ENCODE measurements at regions not wholly inside any gene's neighbourhood (a gene's known extent, or its start where the extent isn't known, plus 50 kb on each side); places are given as distances from the start of the nearest gene placed in this dataset.

DNA sequence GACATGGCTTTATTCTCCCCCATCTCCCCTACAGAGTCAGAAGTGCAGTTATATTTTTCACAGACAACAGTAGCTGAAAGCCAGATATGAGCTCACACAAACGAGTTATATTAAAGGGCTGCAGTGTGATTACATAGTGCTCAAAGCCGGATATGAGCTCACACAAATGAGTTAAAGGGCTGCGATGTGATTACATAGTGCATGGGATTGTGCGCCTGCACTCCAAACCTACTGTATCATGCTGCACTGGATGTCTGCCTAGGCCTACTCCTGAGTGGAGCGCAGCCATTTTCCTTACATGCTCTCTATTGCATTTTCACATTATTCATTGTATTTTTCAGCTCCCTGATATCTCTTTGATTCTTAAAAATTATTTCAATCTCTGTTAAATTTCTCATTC is 414.6 kb upstream of the LARGE1 start:
- TF ChIP-seq, protein P1, sequence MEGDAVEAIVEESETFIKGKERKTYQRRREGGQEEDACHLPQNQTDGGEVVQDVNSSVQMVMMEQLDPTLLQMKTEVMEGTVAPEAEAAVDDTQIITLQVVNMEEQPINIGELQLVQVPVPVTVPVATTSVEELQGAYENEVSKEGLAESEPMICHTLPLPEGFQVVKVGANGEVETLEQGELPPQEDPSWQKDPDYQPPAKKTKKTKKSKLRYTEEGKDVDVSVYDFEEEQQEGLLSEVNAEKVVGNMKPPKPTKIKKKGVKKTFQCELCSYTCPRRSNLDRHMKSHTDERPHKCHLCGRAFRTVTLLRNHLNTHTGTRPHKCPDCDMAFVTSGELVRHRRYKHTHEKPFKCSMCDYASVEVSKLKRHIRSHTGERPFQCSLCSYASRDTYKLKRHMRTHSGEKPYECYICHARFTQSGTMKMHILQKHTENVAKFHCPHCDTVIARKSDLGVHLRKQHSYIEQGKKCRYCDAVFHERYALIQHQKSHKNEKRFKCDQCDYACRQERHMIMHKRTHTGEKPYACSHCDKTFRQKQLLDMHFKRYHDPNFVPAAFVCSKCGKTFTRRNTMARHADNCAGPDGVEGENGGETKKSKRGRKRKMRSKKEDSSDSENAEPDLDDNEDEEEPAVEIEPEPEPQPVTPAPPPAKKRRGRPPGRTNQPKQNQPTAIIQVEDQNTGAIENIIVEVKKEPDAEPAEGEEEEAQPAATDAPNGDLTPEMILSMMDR (IDR thresholded peaks at IDR 0.05): no peak
- no peak for TF ChIP-seq POLR2A (IDR thresholded peaks at IDR 0.05)

All from testis (tissue), 2 donors.